Osteoblast (primary cell): ENCODE measurements at regions not wholly inside any gene's neighbourhood (a gene's known extent, or its start where the extent isn't known, plus 50 kb on each side); places are given as distances from the start of the nearest gene placed in this dataset.
A peak's percentile ranks its signal among the peaks of the same experiment; 100 is the strongest.
"Not testable (repeated sequence)": the region's sequence is repeated elsewhere in the genome, so short reads cannot be mapped to it uniquely, and the experiment has no call there.

Experiments
- DNase-seq: peaks from one replicate; pipeline ENCODE4 v3.0.0; 2011; ENCODE audit warnings: low spot score, mixed read lengths; ENCODE audit not compliant: insufficient read length; ENCODE audit errors: missing footprints
- H2AFZ ChIP-seq: 2 replicates; pipeline ENCODE4 v1.6.0; 2011; ENCODE audit warnings: mild to moderate bottlenecking, low read length
- H3K27ac ChIP-seq: 2 replicates; pipeline ENCODE4 v1.5.1; 2011; ENCODE audit warnings: mild to moderate bottlenecking, low read depth, low read length, moderate library complexity
- H3K27me3 ChIP-seq: 2 replicates; pipeline ENCODE4 v1.6.0; 2012; ENCODE audit warnings: mild to moderate bottlenecking, control low read depth, inconsistent platforms, low read length, moderate library complexity; ENCODE audit not compliant: insufficient read depth
- H3K36me3 ChIP-seq: 2 replicates; pipeline ENCODE4 v1.5.1; 2011; ENCODE audit warnings: mild to moderate bottlenecking, low read length, control low read depth, moderate library complexity; ENCODE audit not compliant: insufficient read depth
- H3K4me1 ChIP-seq: 2 replicates; pipeline ENCODE4 v1.5.1; 2011; ENCODE audit warnings: mild to moderate bottlenecking, low read length, control low read depth, moderate library complexity; ENCODE audit not compliant: insufficient read depth
- H3K4me2 ChIP-seq: 2 replicates; pipeline ENCODE4 v1.6.0; 2011; ENCODE audit warnings: mild to moderate bottlenecking, low read length; ENCODE audit not compliant: insufficient read depth
- H3K4me3 ChIP-seq: fragments of 200-600 bp; sonication (generic); 3 replicates; pipeline ENCODE4 v1.5.1; 2012; ENCODE audit warnings: mild to moderate bottlenecking, low read length, inconsistent platforms; ENCODE audit not compliant: insufficient read depth
- H3K79me2 ChIP-seq: 2 replicates; pipeline ENCODE4 v1.6.0; 2012; ENCODE audit warnings: mild to moderate bottlenecking, low read length, control low read depth, inconsistent platforms; ENCODE audit not compliant: insufficient read depth
- H3K9me3 ChIP-seq: 2 replicates; pipeline ENCODE4 v1.5.1; 2011; ENCODE audit warnings: low read depth, low read length, control low read depth
- H4K20me1 ChIP-seq: 2 replicates; pipeline ENCODE4 v1.6.0; 2012; ENCODE audit warnings: mild to moderate bottlenecking, low read length, control low read depth; ENCODE audit not compliant: insufficient read depth
- CTCF ChIP-seq: IDR thresholded peaks from 2 replicates; pipeline ENCODE4 v1.5.1; 2011; ENCODE audit warnings: mild to moderate bottlenecking, low read depth, low read length, moderate library complexity; ENCODE audit errors: extremely low read depth

DNA sequence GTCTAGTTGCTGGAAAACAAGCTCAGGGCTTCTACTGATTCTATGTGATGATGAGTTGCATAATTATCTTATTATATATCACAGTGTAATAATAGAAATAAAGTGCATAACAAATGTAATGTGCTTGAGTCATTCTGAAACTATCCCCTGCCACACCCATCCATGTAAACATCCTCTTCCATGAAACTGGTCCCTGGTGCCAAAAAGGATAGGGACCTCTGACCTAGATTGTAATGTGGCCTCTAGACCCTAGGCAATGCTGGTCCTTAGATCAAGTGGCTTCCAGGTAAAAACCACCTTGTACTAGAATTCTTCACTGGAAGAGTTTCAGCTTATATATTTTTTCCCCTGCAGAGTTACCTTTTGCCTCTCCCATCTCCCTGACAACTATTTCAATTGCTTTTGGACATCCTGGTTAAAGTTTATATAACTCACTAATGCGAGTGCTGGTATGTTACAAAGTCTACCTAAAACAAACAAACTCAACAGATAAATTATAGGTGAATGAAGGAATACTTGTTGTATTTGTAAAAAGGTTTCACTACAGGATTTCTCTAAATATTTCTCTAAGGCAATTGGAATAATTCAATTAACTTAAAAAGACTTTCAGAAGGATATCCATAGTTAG is 462.5 kb downstream of the NAV3 start:
- TF ChIP-seq CTCF: no peak
- Histone ChIP-seq H3K27ac (no peak overlapping the region), H3K4me1 (peaks cover 32% of the 10 kb centered on the region), H3K79me2 (no peaks in the 10 kb centered on the region), H4K20me1 (no peaks in the 10 kb centered on the region), H3K36me3 (no peaks in the 10 kb centered on the region), H3K27me3 (no peaks in the 10 kb centered on the region), H3K9me3 (no peaks in the 10 kb centered on the region), H2AFZ (peak overlapping the region; percentile 30), H3K4me3 (no peak overlapping the region), H3K4me2 (no peak overlapping the region)
- peak; percentile 38 for DNase-seq

DNA sequence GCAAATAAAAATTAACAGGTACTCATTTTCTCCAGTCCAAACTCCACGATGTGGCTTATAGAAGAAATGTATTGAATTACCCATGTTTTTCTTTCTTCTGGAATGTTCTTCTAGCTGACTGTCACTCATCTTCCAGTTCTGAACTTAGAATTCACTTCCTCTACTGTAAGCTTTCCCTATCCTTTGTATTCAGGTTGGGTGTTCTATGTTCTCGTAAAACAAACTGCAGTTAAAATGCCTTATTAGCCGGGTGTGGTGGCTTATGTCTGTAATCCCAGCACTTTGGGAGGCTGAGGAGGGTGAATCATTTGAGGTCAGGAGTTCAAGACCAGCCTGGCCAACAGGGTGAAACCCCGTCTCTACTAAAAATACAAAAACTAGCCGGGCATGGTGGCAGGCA is 470.6 kb downstream of the NAV3 start:
- H3K9me3 ChIP-seq, H3K4me3 ChIP-seq, H4K20me1 ChIP-seq, H3K36me3 ChIP-seq, H3K79me2 ChIP-seq, H3K27me3 ChIP-seq, H3K4me2 ChIP-seq, H3K27ac ChIP-seq, DNase-seq, H3K4me1 ChIP-seq: not testable (repeated sequence)
- peak overlapping the region; percentile 48 for H2AFZ ChIP-seq

DNA sequence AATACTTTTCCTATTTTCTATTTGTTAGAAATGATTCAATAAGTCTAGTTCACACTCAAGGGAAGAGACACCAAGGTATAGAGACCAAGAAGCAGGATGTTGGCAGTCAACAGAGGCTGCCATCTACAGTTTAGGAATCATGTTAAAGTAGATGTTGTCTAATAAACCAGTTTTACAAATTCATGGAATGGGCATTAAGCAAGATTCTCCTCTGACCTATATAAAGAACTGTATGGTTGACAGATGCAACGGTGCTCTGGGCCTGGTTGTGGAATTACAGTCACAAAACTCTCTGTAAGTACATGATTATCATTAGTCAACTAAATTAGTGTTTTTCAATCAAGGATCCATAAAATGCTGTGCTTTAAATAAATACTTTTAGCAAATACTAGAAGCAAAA is 475.1 kb downstream of the NAV3 start:
- Histone ChIP-seq H3K4me2 (no peak overlapping the region), H3K27me3 (no peaks in the 10 kb centered on the region), H3K36me3 (no peaks in the 10 kb centered on the region), H2AFZ (no peak overlapping the region), H3K79me2 (no peaks in the 10 kb centered on the region), H3K27ac (no peak overlapping the region), H4K20me1 (no peaks in the 10 kb centered on the region), H3K4me1 (no peaks in the 10 kb centered on the region), H3K4me3 (no peak overlapping the region), H3K9me3 (no peaks in the 10 kb centered on the region)
- DNase-seq: no peak
- TF ChIP-seq CTCF: no peak

GRCh38 chr12:78306236-78306635 is 475.5 kb downstream of the NAV3 start:
- Histone ChIP-seq H3K36me3 (no peaks in the 10 kb centered on the region), H3K4me1 (no peaks in the 10 kb centered on the region), H3K27ac (no peak overlapping the region), H2AFZ (no peak overlapping the region), H3K9me3 (no peaks in the 10 kb centered on the region), H3K4me3 (no peak overlapping the region), H3K4me2 (no peak overlapping the region), H3K27me3 (no peaks in the 10 kb centered on the region), H4K20me1 (no peaks in the 10 kb centered on the region), H3K79me2 (no peaks in the 10 kb centered on the region)
- no peak for DNase-seq
- TF ChIP-seq CTCF: no peak
